Activated CD4-positive, alpha-beta T cell treated with anti-CD3 and anti-CD28 coated beads, Interleukin-2, amount 10 ng/mL, durations not matched to agents 7 days and 5 days (primary cell): ENCODE measurements at regions not wholly inside any gene's neighbourhood (a gene's known extent, or its start where the extent isn't known, plus 50 kb on each side); places are given as distances from the start of the nearest gene placed in this dataset.
A peak's percentile ranks its signal among the peaks of the same experiment; 100 is the strongest.
"Not testable (repeated sequence)": the region's sequence is repeated elsewhere in the genome, so short reads cannot be mapped to it uniquely, and the experiment has no call there.

Source experiments
- CTCF ChIA-PET: fragments of 350-600 bp; sonication (Branson Sonifier 250); formaldehyde crosslinking; loops from one replicate; lab custom pipeline; 2021; ENCODE audit warnings: antibody characterized with exemption; lab: Charles Lee
- POLR2A ChIA-PET: fragments of 350-600 bp; sonication (Branson Sonifier 250); formaldehyde crosslinking; loops from one replicate; lab custom pipeline; 2021; ENCODE audit warnings: antibody characterized with exemption; lab: Charles Lee
- DNase-seq: peaks from one replicate; pipeline ENCODE4 v3.0.0-alpha.2; 2020
- H3K27ac Mint-ChIP-seq: one replicate; pipeline ENCODE4 v1.8.0; 2021; ENCODE audit warnings: mild to moderate bottlenecking, moderate library complexity, mixed read lengths
- H3K27me3 Mint-ChIP-seq: one replicate; pipeline ENCODE4 v1.8.0; 2021; ENCODE audit warnings: mixed read lengths
- H3K36me3 Mint-ChIP-seq: one replicate; pipeline ENCODE4 v1.8.0; 2021; ENCODE audit warnings: low read depth, mixed read lengths
- H3K4me1 Mint-ChIP-seq: one replicate; pipeline ENCODE4 v1.8.0; 2021; ENCODE audit warnings: mixed read lengths
- H3K4me3 Mint-ChIP-seq: one replicate; pipeline ENCODE4 v1.8.0; 2021; ENCODE audit warnings: mild to moderate bottlenecking, moderate library complexity, mixed read lengths
- H3K9me3 Mint-ChIP-seq: one replicate; pipeline ENCODE4 v1.8.0; 2021; ENCODE audit warnings: mixed read lengths

DNA sequence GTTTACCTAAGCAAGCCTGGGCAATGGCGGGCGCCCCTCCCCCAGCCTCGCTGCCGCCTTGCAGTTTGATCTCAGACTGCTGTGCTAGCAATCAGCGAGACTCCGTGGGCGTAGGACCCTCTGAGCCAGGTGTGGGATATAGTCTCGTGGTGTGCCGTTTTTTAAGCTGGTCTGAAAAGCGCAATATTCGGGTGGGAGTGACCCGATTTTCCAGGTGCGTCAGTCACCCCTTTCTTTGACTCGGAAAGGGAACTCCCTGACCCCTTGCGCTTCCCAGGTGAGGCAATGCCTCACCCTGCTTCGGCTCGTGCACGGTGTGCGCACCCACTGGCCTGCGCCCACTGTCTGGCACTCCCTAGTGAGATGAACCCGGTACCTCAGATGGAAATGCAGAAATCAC, 442.6 kb upstream of the MTPN start:
- H3K4me1 Mint-ChIP-seq, H3K4me3 Mint-ChIP-seq, H3K27me3 Mint-ChIP-seq, DNase-seq, H3K9me3 Mint-ChIP-seq, H3K27ac Mint-ChIP-seq, CTCF ChIA-PET, H3K36me3 Mint-ChIP-seq, POLR2A ChIA-PET: not testable (repeated sequence)

DNA sequence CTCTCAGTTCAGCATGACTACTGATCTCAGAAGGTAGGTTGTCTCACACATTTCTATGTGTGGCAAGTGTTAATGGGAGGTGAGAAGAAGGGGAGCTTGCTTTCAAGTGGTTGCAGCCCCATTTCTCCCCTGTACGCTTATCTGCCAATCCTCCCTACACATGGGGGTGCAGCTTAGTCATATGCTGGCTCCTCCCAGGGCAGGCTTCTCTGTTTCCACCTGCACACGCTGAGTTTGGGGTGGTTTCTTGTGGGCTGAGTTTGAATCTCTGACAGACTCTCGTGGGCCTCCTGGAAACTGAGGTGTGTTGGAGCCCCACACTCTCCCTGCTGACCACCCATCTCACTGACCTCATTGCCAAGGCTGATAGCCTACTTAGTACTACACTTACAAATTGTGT, 435.8 kb upstream of the MTPN start:
- CTCF ChIA-PET = no interaction called here
- no peaks in the 10 kb centered on the region for H3K36me3 Mint-ChIP-seq

DNA sequence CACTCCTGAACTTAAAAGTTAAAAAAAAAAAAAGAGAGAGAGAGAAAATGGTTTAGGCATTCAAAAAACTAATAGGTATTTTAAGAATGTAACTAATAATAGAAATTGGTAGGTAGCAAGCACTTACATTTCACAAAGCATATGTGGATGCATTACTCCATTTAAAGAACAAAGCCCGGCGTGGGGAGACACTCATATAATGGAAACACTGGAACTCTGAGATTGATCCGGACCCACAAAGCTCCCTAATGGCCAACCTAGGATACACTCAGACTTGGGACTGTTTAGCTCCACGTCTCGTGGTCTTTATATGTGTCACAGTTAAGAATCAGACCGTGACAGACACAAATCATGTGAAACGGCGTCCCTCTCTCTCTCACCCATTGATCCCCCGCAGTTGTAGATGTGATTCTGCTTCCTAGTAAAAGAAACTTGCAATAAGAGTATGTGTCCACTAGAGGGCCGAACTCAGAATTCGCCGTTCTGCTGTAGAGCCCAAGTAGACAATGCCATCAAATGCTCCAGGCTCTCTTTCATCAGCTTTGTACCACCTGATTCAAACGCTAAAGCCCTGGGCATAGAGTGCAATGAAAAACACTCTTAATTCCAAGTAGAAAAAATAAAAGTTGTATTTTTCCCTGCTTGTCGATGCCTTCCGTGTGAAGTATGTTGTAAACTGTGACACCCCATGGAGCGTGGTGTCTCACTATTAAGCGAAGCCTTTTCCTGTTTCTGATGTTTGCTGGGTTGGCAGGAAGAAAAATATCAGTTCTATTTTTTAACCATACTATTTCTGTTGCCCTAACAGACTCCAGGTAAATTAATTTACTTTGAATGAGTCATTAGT, 429.0 kb upstream of the MTPN start:
- Mint-ChIP-seq H3K9me3 (no peaks in the 10 kb centered on the region), H3K36me3 (no peaks in the 10 kb centered on the region), H3K4me1 (no peaks in the 10 kb centered on the region), H3K4me3 (no peak overlapping the region), H3K27ac (no peak overlapping the region), H3K27me3 (no peaks in the 10 kb centered on the region)
- CTCF ChIA-PET = interaction anchor here (0.6 kb wide), 2 partner anchors 88 to 620 kb away, joined by 3 read pairs; no protein-coding TSS in a partner anchor
- DNase-seq = peak; percentile 24
- POLR2A ChIA-PET = interaction anchor here (0.6 kb wide), 1 partner anchor 510 kb away, joined by 5 read pairs; no protein-coding TSS in a partner anchor

More for the DNA sequence above, 435.8 kb upstream of the MTPN start:
- peaks cover 4% of the 10 kb centered on the region for H3K9me3 Mint-ChIP-seq
- no peak overlapping the region for H3K27ac Mint-ChIP-seq
- DNase-seq = no peak
- H3K4me1 Mint-ChIP-seq = no peaks in the 10 kb centered on the region
- H3K4me3 Mint-ChIP-seq = no peak overlapping the region
- POLR2A ChIA-PET = no interaction called here
- H3K27me3 Mint-ChIP-seq = no peaks in the 10 kb centered on the region

DNA sequence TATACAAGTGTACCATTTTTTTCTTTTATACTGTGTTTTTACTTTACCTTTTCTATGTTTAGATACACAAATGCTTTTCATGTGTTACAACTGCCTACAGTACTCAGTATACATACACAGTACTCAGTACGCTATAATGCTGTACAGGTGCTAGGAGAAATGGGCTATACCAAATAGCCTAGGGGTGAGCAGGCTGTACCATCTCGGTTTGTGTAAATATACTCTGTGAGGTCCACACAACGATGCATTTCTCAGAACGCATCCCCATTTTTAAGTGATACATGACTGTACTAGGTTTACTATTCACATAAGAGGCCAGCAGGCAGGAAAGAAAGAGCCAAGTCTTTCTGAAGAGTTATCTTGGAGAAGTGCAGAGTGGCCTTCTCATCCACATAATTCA, 426.4 kb upstream of the MTPN start:
- no peaks in the 10 kb centered on the region for H3K9me3 Mint-ChIP-seq
- ChIA-PET POLR2A (no interaction called here), CTCF (interaction anchor here (0.7 kb wide), 1 partner anchor 34 kb away, joined by 3 read pairs; no protein-coding TSS in a partner anchor)

DNA sequence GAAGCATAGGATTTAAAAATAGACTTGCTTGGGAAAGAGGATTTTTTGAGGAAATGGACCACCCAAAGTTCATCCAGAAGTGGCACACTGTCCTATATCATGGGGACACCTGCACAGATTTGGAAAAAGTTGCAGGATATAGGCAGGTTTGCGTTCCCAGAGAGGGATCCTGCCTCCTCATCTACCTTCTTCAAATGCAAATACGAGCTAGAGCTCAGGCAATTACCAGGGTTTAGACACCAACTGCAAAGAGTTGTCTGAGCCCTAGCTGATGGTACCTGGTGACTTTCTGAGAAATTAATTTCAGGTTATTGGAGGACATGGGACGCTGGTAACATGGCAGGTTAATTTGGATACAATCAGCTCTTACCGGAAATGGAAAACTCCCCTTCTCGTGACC, 423.7 kb upstream of the MTPN start:
- Mint-ChIP-seq H3K27me3 (no peaks in the 10 kb centered on the region), H3K36me3 (no peaks in the 10 kb centered on the region), H3K4me3 (no peak overlapping the region), H3K4me1 (no peaks in the 10 kb centered on the region), H3K27ac (no peak overlapping the region), H3K9me3 (no peaks in the 10 kb centered on the region)
- CTCF ChIA-PET = no interaction called here
- POLR2A ChIA-PET = no interaction called here
- no peak for DNase-seq

More for the DNA sequence above, 426.4 kb upstream of the MTPN start:
- no peaks in the 10 kb centered on the region for H3K27me3 Mint-ChIP-seq
- H3K36me3 Mint-ChIP-seq = no peaks in the 10 kb centered on the region
- no peak overlapping the region for H3K27ac Mint-ChIP-seq
- H3K4me3 Mint-ChIP-seq = no peak overlapping the region
- no peak for DNase-seq
- H3K4me1 Mint-ChIP-seq = no peaks in the 10 kb centered on the region

DNA sequence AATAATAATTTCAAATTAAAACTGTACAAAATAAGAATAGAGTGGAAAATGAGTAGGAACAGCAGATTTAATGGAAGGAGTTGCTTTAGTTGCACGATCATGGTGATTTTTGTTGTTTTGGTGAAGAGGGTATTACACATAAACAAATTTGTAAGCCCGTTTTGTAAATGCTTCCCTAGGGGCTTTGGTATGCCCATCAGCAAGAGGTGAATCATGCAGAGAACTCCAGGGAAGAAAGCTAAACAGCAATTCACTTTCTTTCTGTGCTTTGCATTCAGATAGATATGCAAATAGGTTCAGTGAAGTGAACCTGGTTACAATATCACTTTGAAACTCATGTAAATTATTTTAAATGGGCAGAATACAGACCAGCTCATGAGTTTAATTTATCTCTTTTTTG, 422.2 kb upstream of the MTPN start:
- no peak for DNase-seq
- CTCF ChIA-PET = no interaction called here

DNA sequence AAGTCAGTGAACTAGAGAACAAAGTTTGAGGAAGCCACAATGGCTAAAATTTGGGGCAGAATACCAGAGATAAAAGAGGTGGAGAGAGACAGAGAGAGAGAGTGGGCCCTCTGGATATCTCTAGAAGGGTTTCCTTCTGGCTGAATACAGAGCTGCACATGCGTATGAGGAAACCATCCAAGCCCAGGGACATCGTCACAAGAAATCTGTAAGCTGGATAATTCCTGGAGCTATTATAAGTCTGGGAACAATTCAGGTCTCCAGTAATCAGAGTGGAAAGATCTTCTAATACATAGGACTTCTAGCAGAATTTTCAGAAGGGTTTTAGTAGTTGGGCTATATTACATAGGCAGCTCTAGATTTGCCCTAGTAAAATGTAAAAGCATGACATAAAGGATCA, 415.7 kb upstream of the MTPN start:
- POLR2A ChIA-PET = no interaction called here
- no peak overlapping the region for H3K27ac Mint-ChIP-seq
- no peaks in the 10 kb centered on the region for H3K9me3 Mint-ChIP-seq
- H3K4me1 Mint-ChIP-seq = no peaks in the 10 kb centered on the region
- CTCF ChIA-PET = no interaction called here
- H3K36me3 Mint-ChIP-seq = no peaks in the 10 kb centered on the region
- H3K27me3 Mint-ChIP-seq = no peaks in the 10 kb centered on the region
- DNase-seq = no peak
- no peak overlapping the region for H3K4me3 Mint-ChIP-seq

More for the DNA sequence above, 422.2 kb upstream of the MTPN start:
- Mint-ChIP-seq H3K27ac (no peak overlapping the region), H3K36me3 (no peaks in the 10 kb centered on the region), H3K4me1 (no peaks in the 10 kb centered on the region), H3K4me3 (no peak overlapping the region), H3K9me3 (no peaks in the 10 kb centered on the region), H3K27me3 (no peaks in the 10 kb centered on the region)
- POLR2A ChIA-PET = no interaction called here

DNA sequence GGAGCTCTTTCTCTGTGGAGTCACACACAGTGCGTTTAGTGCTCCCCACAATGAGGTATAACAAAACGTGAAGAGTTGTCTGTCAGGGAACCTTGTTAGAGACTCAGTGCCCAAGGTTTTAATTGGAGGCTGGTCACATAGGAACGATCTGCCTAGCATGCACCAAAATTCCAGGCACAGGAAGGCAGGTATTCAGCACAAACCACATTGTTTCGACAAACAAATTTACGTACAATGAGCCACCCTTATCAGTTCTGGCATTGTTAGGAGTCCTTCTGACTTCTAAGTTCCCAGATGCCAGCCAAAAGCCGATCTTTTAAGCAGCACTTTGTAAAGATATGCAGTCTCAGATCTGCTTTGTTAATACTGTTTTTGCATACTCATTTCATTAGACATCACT, 414.2 kb upstream of the MTPN start:
- POLR2A ChIA-PET = no interaction called here
- CTCF ChIA-PET = no interaction called here
- H3K27me3 Mint-ChIP-seq = no peaks in the 10 kb centered on the region

DNA sequence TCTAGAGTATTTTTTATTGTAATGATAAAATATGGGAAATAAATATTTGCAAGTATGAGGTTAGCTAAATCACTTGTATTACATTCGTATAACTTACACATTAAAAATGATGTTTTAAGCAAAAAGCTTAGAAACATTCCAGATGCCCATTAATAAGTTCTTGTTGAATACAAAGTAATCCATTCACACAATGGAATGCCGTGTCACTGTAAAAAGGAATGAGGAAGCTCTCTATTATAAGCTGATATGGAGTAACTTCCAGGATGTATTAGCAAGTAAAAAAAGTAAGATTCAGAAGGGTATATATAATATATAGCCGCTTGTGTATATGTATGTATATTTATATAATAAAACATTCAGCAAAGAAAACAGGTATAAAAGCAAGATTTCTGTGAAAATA, 412.8 kb upstream of the MTPN start:
- Mint-ChIP-seq H3K27ac (no peak overlapping the region), H3K4me1 (no peaks in the 10 kb centered on the region), H3K9me3 (no peaks in the 10 kb centered on the region), H3K36me3 (no peaks in the 10 kb centered on the region), H3K4me3 (no peak overlapping the region), H3K27me3 (no peaks in the 10 kb centered on the region)
- DNase-seq = no peak
- CTCF ChIA-PET = no interaction called here
- POLR2A ChIA-PET = no interaction called here

More for the DNA sequence above, 414.2 kb upstream of the MTPN start:
- H3K4me1 Mint-ChIP-seq = no peaks in the 10 kb centered on the region
- no peak overlapping the region for H3K4me3 Mint-ChIP-seq
- H3K36me3 Mint-ChIP-seq = no peaks in the 10 kb centered on the region
- no peak overlapping the region for H3K27ac Mint-ChIP-seq
- DNase-seq = no peak
- H3K9me3 Mint-ChIP-seq = no peaks in the 10 kb centered on the region

DNA sequence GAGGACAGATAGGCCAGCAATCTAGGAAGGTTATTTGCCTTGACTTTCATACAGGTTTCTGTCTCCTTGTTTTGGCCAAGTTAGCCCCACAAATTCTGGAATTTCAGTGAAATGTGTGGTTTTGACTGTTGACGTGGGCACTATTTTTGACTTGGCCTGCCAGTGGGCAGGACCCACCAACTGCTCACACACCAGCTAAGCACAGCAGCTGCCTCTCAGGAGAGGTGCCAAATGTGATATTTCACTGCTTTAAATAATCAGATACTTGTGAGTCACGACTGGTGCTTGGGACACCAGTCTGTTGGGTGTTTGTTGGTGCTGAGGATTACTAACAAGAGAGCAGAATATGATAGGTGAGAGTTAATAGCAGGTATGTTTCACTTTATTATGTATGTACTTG, 409.7 kb upstream of the MTPN start:
- H3K4me3 Mint-ChIP-seq = no peak overlapping the region
- no peaks in the 10 kb centered on the region for H3K36me3 Mint-ChIP-seq
- ChIA-PET POLR2A (no interaction called here), CTCF (no interaction called here)
- no peak for DNase-seq
- no peaks in the 10 kb centered on the region for H3K4me1 Mint-ChIP-seq
- no peaks in the 10 kb centered on the region for H3K27me3 Mint-ChIP-seq
- no peak overlapping the region for H3K27ac Mint-ChIP-seq
- no peaks in the 10 kb centered on the region for H3K9me3 Mint-ChIP-seq

DNA sequence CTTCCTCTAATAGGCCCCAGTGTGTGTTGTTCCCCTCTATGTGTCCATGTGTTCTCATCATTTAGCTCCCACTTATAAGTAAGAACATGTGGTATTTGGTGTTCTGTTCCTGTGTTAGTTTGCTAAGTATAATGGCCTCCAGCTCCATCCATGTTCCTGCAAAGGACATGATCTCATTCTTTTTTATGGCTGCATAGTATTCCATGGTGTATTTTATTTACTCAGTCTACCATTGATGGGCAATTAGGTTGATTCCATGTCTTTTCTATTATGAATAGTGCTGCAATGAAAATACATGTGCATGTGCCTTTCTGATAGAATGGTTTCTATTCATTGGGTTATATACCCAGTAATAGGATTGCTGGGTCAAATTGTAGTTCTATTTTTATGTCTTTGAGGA, 394.2 kb upstream of the MTPN start:
- H3K4me3 Mint-ChIP-seq, H3K9me3 Mint-ChIP-seq, H3K4me1 Mint-ChIP-seq, H3K27me3 Mint-ChIP-seq, DNase-seq, H3K36me3 Mint-ChIP-seq, H3K27ac Mint-ChIP-seq, POLR2A ChIA-PET, CTCF ChIA-PET: not testable (repeated sequence)

DNA sequence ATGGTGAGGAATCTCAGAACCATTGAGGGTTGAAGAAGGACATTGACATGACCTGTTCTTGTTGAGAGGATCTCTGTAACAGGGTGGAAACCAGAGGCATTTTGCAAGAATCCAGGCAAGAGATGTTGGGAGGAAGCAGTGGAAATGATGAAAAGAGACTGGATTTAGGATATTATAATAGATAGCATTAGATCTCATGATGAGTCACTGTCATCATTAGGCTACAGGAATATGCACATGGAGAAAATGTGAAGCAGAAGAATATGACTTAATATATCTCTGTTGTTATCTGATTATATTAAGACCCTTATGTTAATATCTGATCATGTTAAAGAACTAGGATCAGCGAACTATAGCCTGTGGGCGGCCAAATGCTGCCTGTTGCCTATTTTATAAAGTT, 393.0 kb upstream of the MTPN start:
- H3K27me3 Mint-ChIP-seq = no peaks in the 10 kb centered on the region
- CTCF ChIA-PET = no interaction called here
- peaks cover 5% of the 10 kb centered on the region for H3K9me3 Mint-ChIP-seq
- no peaks in the 10 kb centered on the region for H3K36me3 Mint-ChIP-seq
- no peak overlapping the region for H3K27ac Mint-ChIP-seq
- no peaks in the 10 kb centered on the region for H3K4me1 Mint-ChIP-seq
- DNase-seq = no peak
- no peak overlapping the region for H3K4me3 Mint-ChIP-seq
- POLR2A ChIA-PET = no interaction called here

DNA sequence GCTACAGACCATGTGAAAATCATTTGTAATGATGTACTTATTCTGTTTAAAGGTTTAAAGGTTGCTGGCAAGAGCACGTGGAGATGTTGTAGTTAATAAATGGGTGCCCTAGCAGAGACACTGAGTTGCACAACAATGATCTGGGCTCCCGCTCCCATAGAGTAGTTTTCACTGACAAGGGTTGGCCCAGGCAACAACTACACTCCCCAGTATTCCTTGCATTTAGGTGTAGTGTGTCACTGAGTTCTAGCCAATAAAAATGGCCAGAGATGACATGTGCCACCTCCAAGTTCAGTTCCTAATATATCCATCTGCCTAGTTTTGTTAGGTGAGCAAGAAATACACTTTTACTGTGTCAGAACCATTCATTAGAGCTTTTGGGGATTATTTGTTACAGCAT, 392.1 kb upstream of the MTPN start:
- no peak overlapping the region for H3K4me3 Mint-ChIP-seq
- POLR2A ChIA-PET = no interaction called here
- DNase-seq = no peak

More for the DNA sequence above, 392.1 kb upstream of the MTPN start:
- H3K27ac Mint-ChIP-seq = no peak overlapping the region
- H3K27me3 Mint-ChIP-seq = no peaks in the 10 kb centered on the region
- CTCF ChIA-PET = no interaction called here
- no peaks in the 10 kb centered on the region for H3K4me1 Mint-ChIP-seq
- peaks cover 5% of the 10 kb centered on the region for H3K9me3 Mint-ChIP-seq
- H3K36me3 Mint-ChIP-seq = no peaks in the 10 kb centered on the region
